WTC11 (cell line): ENCODE measurements at regions not wholly inside any gene's neighbourhood (a gene's known extent, or its start where the extent isn't known, plus 50 kb on each side); places are given as distances from the start of the nearest gene placed in this dataset.

ENCODE experiments used
- CTCF ChIP-seq: fragments of 200-600 bp; IDR thresholded peaks from 2 replicates; pipeline ENCODE4 v1.8.0; 2022; ENCODE audit warnings: antibody characterized with exemption
- ELF4 ChIP-seq: sonication (generic); formaldehyde crosslinking; IDR thresholded peaks from 2 replicates; pipeline ENCODE4 v1.8.1; 2022; ENCODE audit warnings: low read depth, mild to moderate bottlenecking, moderate library complexity, missing genetic modification reagents
- ZNF423 ChIP-seq: fragments of 250-450 bp; sonication (Bioruptor Pico); IDR thresholded peaks from 2 replicates; pipeline ENCODE4 v2.1.2; 2022; ENCODE audit warnings: mild to moderate bottlenecking, moderate library complexity

- no peak for TF ChIP-seq CTCF
- TF ChIP-seq ZNF423 (CRISPR knock-in tag) = no peak
- no peak for TF ChIP-seq ELF4 (CRISPR knock-in tag)
Measured at GRCh38 chr4:136558940-136559494, 973.3 kb downstream of the PCDH18 start.
